NK-92 treated with Interleukin-12 subunit alpha and Interleukin-12 subunit beta, amount 100 ng/mL, for 24 hours (cell line): ENCODE measurements at regions not wholly inside any gene's neighbourhood (a gene's known extent, or its start where the extent isn't known, plus 50 kb on each side); places are given as distances from the start of the nearest gene placed in this dataset.
"Not testable (repeated sequence)": the region's sequence is repeated elsewhere in the genome, so short reads cannot be mapped to it uniquely, and the experiment has no call there.

Experiments
- DNase-seq: peaks from one replicate; lab custom pipeline; 2025; lab: John Stamatoyannopoulos, UW

DNA sequence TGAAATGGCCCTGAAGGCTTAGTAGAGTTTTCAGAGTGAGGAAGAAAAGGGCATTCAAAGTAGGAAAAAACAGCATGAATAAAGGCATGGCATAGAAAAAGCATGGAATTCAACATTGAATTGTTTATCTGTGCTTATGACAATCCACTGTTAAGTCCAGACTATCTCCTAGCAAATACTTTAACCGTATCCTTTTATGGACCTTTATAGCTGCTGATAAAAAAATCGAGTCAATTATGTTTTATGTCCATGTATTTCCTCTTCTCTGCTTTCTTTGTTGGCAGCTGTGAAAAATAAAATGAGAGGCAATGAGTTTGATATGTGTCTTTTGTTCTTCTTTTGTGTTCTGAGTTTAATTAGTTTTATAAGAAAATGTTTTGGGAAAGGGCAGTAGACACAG is 70.4 kb downstream of the TDRD15 start:
- DNase-seq = no peak

DNA sequence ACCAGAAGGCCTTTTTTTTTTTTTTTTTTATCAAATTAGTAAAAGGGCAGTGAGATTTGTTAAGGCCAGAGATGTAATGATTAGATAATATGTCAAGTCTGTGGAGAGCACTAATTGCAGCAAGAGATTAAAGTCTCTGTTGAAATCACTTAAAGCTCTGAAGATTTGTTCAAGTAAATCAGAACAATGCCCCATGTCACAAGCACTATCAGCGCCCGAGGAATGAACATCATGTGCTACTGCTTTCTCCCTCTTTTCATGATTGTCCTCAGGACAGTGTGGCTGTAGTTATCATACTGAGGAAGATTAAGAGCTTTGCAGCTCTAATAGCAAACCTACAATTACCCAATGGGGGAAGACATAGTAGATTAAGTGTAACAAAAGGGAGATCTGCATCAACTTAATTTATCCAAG is 71.1 kb downstream of the TDRD15 start:
- no peak for DNase-seq

DNA sequence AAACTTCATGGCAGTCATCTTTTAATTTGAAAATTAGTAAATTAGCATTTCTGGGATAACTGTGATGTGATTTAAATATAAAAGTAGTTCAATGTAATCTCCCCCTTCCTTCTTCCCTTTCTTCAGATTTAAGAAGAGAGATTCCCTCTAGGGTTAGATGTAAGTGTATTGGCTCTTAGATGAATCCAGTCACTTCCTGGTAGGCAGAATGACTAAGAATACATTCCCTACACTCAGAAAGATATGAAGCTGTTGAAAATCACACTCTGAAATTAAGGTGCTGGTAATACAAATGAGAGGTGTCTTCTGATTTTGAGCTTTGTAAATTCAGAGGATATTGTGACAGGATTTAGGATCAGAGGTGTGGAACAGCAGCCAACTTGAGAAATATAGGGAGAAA is 71.6 kb downstream of the TDRD15 start:
- no peak for DNase-seq

DNA sequence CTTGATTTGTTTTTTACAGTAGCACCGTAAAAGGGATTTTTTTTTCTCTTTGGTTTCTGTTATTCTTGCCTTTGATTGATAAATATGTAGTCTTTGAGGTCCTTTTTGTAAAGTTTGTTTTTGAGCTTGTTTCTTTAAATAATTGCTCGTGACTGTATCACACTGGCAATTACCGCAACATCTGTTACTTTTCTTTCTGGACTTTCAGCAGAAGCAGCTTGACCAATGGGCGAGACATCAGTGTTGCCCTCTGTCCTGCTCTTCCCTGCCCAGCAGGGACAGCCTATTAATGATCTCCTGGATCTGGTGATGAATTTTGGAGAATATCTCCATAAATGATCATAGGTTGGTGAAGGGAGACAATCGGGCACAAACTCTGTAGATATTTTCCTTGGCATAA is 74.9 kb downstream of the TDRD15 start:
- no peak for DNase-seq

GRCh38 chr2:21203976-21204375 is 80.2 kb downstream of the TDRD15 start:
- no peak for DNase-seq

DNA sequence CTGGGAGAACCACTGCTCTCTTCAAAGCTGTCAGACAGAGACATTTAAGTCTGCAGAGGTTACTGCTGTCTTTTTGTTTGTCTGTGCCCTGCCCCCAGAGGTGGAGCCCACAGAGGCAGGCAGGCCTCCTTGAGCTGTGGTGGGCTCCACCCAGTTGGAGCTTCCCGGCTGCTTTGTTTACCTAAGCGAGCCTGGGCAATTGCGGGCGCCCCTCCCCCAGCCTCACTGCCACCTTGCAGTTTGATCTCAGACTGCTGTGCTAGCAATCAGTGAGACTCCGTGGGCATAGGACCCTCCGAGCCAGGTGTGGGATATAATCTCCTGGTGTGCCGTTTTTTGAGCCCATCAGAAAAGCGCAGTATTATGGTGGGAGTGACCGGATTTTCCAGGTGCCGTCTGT is 90.3 kb downstream of the TDRD15 start:
- DNase-seq = not testable (repeated sequence)

DNA sequence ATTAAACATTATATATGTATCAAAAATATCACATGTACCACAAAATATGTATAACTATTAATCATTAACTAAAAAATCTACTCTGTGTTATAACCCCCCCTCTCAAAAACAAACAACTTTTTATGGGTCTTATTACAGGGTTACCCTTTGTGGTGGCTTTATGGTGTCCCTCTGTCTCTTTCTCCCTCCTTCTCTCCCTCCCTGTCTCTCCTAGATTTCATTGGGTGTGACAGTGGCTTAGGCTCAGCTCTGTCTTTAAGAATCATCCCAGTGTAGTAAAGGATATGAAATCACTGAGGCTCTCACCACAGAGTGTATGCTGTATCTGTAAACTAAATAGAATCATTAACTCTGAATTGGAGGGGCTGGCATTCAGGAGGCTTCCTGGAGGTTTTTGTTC is 93.7 kb downstream of the TDRD15 start:
- no peak for DNase-seq

- DNase-seq = no peak
These were observed 97.2 kb downstream of the TDRD15 start for GRCh38 chr2:21220930-21221329.

DNA sequence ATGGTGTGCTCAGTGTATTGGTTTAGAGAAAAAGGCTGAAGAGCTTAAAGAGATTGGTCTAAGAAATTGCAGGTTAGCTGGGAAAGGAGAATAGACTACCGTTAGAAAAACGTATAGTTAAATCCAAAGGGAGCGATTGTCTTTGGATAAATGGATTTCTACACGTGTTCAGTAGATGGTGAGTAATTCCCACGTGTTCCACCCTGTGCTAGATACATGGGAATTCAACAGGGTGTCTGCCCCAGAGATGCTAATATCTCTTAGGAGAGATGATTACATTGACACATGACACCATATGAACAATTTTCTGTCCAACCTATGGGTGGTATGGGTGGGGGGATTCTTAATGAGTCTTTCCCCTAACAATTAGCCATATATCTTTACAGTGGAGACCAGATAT is 99.8 kb downstream of the TDRD15 start:
- no peak for DNase-seq

DNA sequence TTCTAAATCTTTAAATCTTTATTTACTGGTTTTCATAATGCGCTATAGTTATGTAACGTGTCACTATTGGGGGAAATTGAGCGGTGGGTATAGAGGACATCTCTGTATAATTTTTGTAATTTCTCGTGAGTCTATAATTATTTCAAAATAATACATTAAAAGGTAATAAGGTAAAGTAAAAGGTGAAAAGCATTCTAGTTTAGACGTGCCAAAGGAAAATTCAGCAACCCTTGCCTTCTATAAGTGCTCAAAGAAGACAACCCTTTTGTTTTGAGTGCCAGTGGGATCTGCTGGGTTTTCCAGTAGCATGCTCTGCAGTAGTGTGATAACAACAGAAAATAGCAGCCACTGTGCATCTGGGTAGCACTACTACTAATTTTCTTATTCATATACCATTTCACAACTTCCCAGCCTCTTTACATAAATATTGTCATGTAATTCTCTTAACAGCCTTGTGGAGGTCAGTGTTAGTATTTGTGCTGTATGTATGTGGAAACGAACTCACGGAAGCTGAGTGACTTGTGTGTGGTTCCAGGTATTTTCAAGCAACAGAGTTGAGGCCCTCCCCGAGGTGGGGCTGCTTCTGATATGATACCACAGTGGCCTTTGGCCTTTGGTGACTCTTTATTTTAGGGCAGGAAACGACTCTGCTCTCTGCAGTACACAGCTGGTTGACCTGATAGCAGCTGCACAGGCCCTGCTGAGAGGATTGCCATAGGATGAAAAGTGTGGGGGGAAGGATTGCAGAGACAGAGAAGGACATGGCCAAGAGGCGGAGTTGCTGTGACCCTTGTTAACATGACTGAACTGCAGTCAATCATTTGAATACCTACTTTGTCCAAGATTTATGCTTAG is 104.5 kb downstream of the TDRD15 start:
- no peak for DNase-seq

DNA sequence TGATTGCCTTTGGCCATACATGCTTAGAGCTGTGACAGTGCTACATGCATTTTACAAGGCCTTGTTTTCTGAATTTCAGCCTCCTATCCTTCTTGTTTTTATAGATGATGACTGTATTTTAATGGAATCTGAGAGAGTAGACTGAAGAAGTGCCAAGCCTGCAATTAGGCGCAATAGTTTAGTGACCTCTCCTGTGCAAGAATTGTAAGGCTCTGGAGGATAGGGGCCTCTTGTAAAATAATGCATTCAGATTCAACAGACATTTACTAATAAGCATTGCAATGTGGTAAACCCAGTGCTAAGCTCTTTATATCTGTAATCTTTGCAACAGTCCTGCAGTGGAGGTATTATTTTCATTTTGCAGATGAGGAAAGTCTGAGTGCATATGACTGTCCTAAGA is 105.5 kb downstream of the TDRD15 start:
- DNase-seq = no peak

DNA sequence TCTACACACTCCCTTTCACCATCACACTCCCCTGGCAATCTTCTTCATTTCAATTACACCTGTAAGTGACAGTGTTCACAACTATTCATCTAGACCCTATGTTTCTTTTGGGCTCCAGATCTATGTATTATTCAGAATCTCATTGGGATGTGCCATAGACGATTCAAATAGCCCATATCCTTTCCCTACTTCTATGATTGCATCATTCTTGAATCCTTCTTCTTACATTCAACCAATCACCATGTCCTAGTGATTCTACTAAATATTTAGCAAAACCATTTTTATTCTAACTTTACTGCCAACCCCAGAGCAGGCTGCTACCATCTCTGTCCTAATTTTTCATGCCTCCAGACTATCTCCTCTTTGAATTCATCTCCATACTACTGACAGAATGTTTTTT is 106.4 kb downstream of the TDRD15 start:
- no peak for DNase-seq

- DNase-seq = no peak
These were observed 108.2 kb downstream of the TDRD15 start for GRCh38 chr2:21231985-21232384.

DNA sequence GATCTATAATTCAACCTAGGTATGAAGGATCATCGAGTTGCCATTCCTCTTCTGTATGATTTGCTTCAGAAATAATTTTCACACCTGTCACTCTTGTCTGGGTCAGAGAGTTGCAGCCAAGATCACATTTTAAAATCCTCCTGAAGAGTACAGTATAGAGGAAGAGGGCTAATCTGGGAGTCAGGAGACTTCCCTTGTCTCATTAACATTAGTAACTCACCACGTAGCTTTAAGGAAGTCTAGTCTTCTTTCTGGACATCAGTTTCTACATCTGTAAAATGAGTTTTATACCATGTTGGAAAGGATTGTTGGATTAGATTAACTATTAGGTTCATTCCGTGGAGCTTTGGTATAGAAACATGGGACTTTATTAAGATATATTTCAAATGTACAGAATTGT is 109.4 kb downstream of the TDRD15 start:
- DNase-seq = no peak

- DNase-seq = no peak
These were observed 110.2 kb downstream of the TDRD15 start for GRCh38 chr2:21234001-21234400.

DNA sequence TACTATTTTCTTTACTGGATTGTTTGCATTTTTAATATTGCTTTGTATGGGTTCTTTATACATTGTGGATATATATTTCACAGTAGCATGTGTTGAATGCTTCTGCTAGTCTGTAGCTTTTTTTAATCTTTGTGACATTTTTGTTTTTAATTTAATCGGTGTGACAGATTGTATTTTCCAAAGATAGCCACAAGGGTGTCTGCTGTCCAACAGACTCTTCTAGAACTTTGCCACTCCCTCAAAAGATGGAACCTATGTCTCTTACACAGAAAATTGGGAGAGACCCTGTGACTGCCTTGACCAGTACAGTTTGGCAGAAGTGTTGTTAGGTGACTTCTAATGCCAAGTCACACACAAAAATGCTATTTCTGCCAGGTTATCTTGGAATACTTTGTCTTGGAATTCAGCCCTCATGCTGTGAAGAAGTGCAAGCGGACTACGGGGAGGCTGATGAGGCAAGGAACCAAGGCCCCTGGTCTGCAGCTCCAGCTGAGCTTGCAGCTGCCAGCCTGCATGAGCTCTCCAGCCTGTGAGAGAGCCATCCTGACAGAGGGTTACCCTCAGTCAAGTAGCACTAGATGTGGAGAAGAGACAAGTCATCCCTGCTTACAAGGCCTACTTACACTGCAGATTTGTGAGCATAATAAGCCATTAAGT is 110.8 kb downstream of the TDRD15 start:
- no peak for DNase-seq

DNA sequence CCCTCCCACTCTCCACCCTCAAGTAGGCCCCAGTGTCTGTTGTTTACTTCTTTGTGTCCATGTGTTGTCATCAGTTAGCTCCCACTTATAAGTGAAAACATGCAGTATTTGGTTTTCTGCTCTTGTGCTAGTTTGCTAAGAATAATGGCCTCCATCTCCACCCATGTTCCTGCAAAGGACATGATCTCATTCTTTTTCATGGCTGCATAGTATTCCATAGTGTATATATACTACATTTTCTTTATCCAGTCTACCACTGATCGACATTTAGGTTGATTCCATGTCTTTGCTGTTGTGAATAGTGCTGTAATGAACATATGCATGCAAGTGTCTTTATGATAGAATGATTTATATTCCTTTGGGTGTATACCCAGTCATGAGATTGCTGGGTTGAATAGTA is 116.0 kb downstream of the TDRD15 start:
- DNase-seq = not testable (repeated sequence)

DNA sequence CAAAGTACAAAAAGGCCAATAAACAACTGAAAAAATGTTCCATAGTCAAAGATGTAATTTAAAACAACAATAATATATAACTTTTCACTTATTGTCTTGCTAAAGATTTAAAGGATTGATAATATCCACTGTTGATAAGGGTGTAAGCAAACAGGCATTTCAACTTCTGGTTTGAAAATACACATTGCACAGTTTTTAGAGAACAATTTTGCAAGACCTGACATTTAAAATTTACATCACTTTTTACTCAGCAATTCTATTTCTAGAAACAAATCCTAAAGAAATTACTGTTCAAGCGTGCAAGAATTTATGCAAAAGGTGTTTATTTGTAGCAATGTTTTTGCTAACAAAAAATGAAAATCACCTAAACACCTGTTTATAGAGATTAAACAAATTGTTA is 120.4 kb downstream of the TDRD15 start:
- no peak for DNase-seq

GRCh38 chr2:21245565-21245964 is 121.8 kb downstream of the TDRD15 start:
- no peak for DNase-seq

GRCh38 chr2:21249367-21249766 is 125.6 kb downstream of the TDRD15 start:
- DNase-seq = no peak

- DNase-seq = no peak
These were observed 126.9 kb downstream of the TDRD15 start for GRCh38 chr2:21250673-21251072.

DNA sequence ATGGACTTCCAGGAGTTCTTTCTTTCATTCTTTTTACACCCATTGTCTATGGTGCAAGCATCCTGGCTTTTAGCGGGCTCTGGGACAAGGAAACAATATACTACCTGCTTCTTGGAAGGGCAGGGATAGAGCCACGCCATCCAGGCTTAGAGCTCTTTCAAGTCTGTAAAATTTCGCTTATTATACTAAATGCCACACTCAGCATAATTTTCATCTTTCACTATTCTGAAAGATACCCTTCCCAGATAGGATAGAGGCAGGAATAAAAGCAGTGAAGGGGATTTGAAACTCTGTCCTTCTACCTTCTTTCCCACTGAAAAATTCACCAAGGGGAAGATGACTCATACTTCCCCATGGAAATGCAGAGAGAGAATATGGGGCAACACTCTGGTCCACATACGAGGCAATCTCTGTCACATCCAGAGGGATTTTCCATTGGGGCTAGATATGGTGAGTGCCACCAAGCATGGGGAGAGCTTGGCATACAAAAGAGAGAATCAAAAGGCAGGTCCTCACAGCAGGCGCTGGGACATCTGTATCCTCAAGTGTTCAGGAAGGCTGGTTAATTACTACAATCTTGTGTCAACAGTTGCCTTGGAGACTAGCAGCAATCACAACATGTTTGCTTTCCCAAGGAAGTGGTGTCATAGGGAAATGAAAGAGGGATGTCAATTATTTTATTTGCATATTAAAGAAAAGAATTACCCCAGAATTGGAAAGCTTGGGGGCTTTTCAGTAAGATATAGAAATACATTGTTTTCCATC is 127.6 kb downstream of the TDRD15 start:
- no peak for DNase-seq
